ENCODE measurements at regions not wholly inside any gene's neighbourhood (a gene's known extent, or its start where the extent isn't known, plus 50 kb on each side); places are given as distances from the start of the nearest gene placed in this dataset.

GRCh38 chr20:40241596-40242343 lies 447.3 kb downstream of the MAFB start:
- Histone ChIP-seq H3K4me2 (ENCODE audit: low read length) (no peak overlapping the region), H3K9me2 (replicated peaks; ENCODE audit: low read length) (no peaks in the 10 kb centered on the region), H3K4me3 (ENCODE audit: low read length) (no peak overlapping the region), H3K27me3 (ENCODE audit: low read length) (no peaks in the 10 kb centered on the region), H3K79me2 (ENCODE audit: low read length) (no peaks in the 10 kb centered on the region), H3K27ac (ENCODE audit: low read length) (no peak overlapping the region), H3F3A (ENCODE audit: low read length, unreplicated experiment) (no peaks in the 10 kb centered on the region), H3K4me1 (ENCODE audit: insufficient read depth, low read length) (no peaks in the 10 kb centered on the region), H3K9me3 (ENCODE audit: low read length) (no peaks in the 10 kb centered on the region), H3K9ac (ENCODE audit: low read length) (no peak overlapping the region), H2AFZ (ENCODE audit: low read length) (no peak overlapping the region), H3K36me3 (ENCODE audit: low read depth, low read length) (no peaks in the 10 kb centered on the region), H4K20me1 (ENCODE audit: low read length) (no peaks in the 10 kb centered on the region)
- ChIA-PET CTCF (no interaction called here), POLR2A (ENCODE audit: unreplicated experiment) (no interaction called here)
- BruUV-seq (replicated peaks) = no TSS peak
- no peak for ATAC-seq
- intact Hi-C loops (cut with micrococcal nuclease) = no loop called here
- DNase-seq = no peak
- TF ChIP-seq EZH2phosphoT487 (IDR thresholded peaks at IDR 0.05; ENCODE audit: borderline replicate concordance, low read length) = no peak
- TF ChIP-seq CTCF (conservative IDR thresholded peaks at IDR 0.05; ENCODE audit: low read depth, low read length) = no peak
- TF ChIP-seq EZH2 (IDR thresholded peaks at IDR 0.05; ENCODE audit: low read length, unreplicated experiment) = no peak

GRCh38 chr20:40238511-40238910 lies 450.5 kb downstream of the MAFB start:
- Histone ChIP-seq H3K9ac (ENCODE audit: low read length) (no peak overlapping the region), H3F3A (ENCODE audit: low read length, unreplicated experiment) (no peaks in the 10 kb centered on the region), H4K20me1 (ENCODE audit: low read length) (no peaks in the 10 kb centered on the region), H2AFZ (ENCODE audit: low read length) (no peak overlapping the region), H3K4me3 (ENCODE audit: low read length) (no peak overlapping the region), H3K9me3 (ENCODE audit: low read length) (no peaks in the 10 kb centered on the region), H3K4me2 (ENCODE audit: low read length) (no peak overlapping the region), H3K4me1 (ENCODE audit: insufficient read depth, low read length) (no peaks in the 10 kb centered on the region), H3K27me3 (ENCODE audit: low read length) (no peaks in the 10 kb centered on the region), H3K27ac (ENCODE audit: low read length) (no peak overlapping the region), H3K79me2 (ENCODE audit: low read length) (no peaks in the 10 kb centered on the region), H3K36me3 (ENCODE audit: low read depth, low read length) (no peaks in the 10 kb centered on the region), H3K9me2 (replicated peaks; ENCODE audit: low read length) (no peaks in the 10 kb centered on the region)
- CTCF ChIA-PET = no interaction called here
- TF ChIP-seq CTCF (conservative IDR thresholded peaks at IDR 0.05; ENCODE audit: low read depth, low read length) (no peak), EZH2phosphoT487 (IDR thresholded peaks at IDR 0.05; ENCODE audit: borderline replicate concordance, low read length) (no peak), EZH2 (IDR thresholded peaks at IDR 0.05; ENCODE audit: low read length, unreplicated experiment) (no peak)
- intact Hi-C loops (cut with micrococcal nuclease) = no loop called here
- no peak for DNase-seq
- BruUV-seq (replicated peaks) = no TSS peak
- POLR2A ChIA-PET (ENCODE audit: unreplicated experiment) = no interaction called here
- no peak for ATAC-seq

GRCh38 chr20:40234593-40234992 lies 454.4 kb downstream of the MAFB start:
- Histone ChIP-seq H2AFZ (ENCODE audit: low read length) (no peak overlapping the region), H3K9ac (ENCODE audit: low read length) (no peak overlapping the region), H3K4me2 (ENCODE audit: low read length) (no peak overlapping the region), H3K9me3 (ENCODE audit: low read length) (no peaks in the 10 kb centered on the region; the same call in 1 of the 2 replicates), H3K27me3 (ENCODE audit: low read length) (no peaks in the 10 kb centered on the region), H3K4me1 (ENCODE audit: insufficient read depth, low read length) (no peaks in the 10 kb centered on the region), H3F3A (ENCODE audit: low read length, unreplicated experiment) (no peaks in the 10 kb centered on the region), H3K4me3 (ENCODE audit: low read length) (no peak overlapping the region), H3K27ac (ENCODE audit: low read length) (no peak overlapping the region), H4K20me1 (ENCODE audit: low read length) (no peaks in the 10 kb centered on the region), H3K9me2 (replicated peaks; ENCODE audit: low read length) (no peaks in the 10 kb centered on the region), H3K36me3 (ENCODE audit: low read depth, low read length) (no peaks in the 10 kb centered on the region), H3K79me2 (ENCODE audit: low read length) (no peaks in the 10 kb centered on the region)
- no peak for ATAC-seq
- CTCF ChIA-PET = no interaction called here
- DNase-seq = no peak
- intact Hi-C loops (cut with micrococcal nuclease) = no loop called here
- POLR2A ChIA-PET (ENCODE audit: unreplicated experiment) = no interaction called here
- TF ChIP-seq CTCF (conservative IDR thresholded peaks at IDR 0.05; ENCODE audit: low read depth, low read length) (no peak), EZH2 (IDR thresholded peaks at IDR 0.05; ENCODE audit: low read length, unreplicated experiment) (no peak), EZH2phosphoT487 (IDR thresholded peaks at IDR 0.05; ENCODE audit: borderline replicate concordance, low read length) (no peak)
- no TSS peak for BruUV-seq (replicated peaks)
